Fibroblast of skin of right biceps (primary cell): ENCODE measurements at regions not wholly inside any gene's neighbourhood (a gene's known extent, or its start where the extent isn't known, plus 50 kb on each side); places are given as distances from the start of the nearest gene placed in this dataset.
"Not testable (repeated sequence)": the region's sequence is repeated elsewhere in the genome, so short reads cannot be mapped to it uniquely, and the experiment has no call there.

Source experiments
- DNase-seq: peaks from one replicate; pipeline ENCODE4 v3.0.0-alpha.2; 2013

GRCh38 chr9:36521148-36521547 is 51.5 kb upstream of the MELK start:
- DNase-seq = no peak

GRCh38 chr9:36517131-36517530 is 55.6 kb upstream of the MELK start:
- DNase-seq = no peak

GRCh38 chr9:36504156-36504555 is 68.5 kb upstream of the MELK start:
- DNase-seq = no peak

DNA sequence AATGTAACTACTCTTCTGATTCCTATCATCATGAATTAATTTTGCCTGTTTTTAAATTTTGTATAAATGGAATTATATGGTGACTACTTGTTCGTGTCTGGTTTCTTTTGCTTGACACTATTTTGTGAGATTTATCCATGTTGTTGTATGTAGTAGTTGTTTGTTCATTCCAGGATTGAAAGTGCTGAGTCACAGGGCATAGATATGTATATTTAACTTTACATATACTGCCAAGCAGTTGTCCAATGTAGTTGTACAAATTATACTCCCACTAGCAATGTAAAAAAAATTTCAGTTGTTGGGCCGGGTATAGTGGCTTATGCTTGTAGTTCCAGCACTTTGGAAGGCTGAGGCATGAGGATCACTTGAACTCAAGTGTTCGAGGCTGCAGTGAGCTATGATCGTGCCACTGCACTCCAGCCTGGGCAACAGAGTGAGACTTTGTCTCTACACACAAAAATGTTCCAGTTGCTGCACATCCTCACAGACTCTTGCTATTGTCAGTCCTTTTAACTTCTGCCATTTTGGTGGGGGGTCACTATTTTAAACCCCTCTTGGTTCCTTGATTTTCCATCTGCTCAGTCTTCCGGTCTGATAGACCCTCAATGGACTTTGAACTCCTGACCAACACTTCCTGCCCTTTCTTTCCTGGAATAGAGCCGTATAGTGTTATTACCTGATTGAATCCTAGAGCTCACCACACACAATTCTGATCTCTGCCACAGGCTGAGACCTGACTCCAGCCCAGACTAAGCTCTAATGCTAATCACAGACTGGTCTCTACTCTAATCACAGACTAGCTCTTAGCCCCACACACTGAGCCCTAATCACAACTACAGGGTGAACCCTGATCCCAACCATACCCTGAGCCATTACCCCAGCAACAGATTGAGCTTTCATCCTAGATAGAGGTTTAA is 69.3 kb upstream of the MELK start:
- no peak for DNase-seq

DNA sequence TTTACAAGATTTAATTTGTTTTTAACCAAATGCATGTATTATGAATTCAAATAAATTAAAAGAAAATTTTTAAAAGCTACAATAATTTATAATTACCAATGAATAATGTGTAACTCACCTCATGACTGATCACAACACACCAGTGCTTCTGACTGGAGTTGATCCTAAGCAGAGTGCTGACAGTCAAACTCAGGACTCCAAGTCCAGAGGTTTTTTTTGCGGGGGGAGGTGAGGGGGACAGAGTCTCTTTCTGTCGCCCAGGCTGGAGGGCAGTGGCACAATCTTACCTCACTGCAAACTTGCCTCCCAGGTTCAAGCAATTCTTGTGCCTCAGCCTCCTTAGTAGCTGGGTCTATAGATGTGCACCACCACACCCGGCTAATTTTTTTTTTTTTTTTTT is 71.0 kb upstream of the MELK start:
- DNase-seq = no peak

DNA sequence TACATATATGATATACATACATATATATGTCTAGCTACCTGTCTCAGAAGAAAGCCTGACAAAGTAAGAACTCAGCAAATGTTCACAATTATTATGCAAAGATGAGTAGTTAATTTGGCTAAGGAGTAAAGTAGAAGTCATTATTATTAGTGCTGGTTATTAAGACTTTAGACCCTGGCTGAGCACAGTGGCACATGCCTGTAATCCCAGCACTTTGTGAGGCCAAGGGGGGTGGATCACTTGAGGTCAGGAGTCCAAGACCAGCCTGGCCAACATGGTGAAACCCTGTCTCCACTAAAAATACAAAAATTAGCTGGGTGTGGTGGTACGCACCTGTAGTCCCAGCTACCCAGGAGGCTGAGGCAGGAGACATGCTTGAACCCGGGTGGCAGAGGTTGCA is 71.8 kb upstream of the MELK start:
- DNase-seq = not testable (repeated sequence)

- no peak for DNase-seq
Observed at GRCh38 chr9:36499174-36499890, 73.4 kb upstream of the MELK start.

DNA sequence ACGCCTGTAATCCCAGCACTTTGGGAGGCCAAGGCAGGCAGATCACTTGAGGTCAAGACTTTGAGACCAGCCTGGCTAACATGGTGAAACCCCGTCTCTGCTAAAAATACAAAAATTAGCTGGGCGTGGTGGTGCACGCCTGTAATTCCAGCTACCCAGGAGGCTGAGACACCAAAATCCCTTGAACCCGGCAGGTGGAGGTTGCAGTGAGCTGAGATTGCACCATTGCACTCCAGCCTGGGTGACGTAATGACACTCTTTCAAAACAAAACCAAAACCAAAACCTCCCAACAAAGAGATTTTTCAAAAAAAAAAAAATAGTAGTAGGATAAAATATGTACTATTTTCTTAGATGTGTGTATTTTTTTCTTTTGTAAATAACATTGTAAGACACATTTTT is 79.1 kb upstream of the MELK start:
- not testable (repeated sequence) for DNase-seq

DNA sequence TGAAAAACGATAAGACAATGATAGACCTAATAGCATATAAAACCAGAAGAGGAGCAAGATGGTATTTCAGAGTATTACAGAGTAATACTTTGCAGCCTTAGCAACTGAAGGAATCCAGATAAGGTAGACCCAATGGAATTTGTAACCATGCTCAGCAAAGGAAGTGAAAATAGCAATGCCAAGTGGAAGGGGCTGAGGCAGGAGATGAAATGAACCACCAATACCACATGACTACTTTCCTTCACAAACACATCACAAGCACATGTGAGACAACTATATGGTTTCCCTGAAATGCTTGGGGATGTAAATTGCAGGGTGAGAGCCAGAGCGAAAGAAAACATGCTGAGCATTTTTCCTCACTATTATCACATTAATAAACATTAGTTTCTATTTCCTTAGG is 79.8 kb upstream of the MELK start:
- DNase-seq = no peak

GRCh38 chr9:36489453-36489852 is 83.2 kb upstream of the MELK start:
- DNase-seq = no peak

DNA sequence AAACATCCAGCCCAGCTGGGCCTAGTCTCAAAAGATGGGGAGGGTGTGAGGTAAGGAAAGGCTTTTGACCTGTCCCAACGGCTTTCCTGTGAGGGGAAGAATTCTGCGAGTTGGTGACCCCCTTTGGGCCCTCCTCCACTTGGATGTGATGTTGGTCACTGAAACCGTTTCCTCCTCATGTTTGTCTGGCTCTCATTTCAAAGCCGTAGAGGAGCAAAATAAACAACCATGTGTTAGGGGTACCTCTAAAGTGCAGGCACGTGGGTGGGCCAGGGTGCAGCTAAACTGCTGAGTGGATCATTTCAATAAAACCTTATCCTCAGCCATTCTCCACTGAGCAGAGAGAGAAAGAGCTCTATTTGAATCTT is 84.3 kb upstream of the MELK start:
- DNase-seq = no peak

DNA sequence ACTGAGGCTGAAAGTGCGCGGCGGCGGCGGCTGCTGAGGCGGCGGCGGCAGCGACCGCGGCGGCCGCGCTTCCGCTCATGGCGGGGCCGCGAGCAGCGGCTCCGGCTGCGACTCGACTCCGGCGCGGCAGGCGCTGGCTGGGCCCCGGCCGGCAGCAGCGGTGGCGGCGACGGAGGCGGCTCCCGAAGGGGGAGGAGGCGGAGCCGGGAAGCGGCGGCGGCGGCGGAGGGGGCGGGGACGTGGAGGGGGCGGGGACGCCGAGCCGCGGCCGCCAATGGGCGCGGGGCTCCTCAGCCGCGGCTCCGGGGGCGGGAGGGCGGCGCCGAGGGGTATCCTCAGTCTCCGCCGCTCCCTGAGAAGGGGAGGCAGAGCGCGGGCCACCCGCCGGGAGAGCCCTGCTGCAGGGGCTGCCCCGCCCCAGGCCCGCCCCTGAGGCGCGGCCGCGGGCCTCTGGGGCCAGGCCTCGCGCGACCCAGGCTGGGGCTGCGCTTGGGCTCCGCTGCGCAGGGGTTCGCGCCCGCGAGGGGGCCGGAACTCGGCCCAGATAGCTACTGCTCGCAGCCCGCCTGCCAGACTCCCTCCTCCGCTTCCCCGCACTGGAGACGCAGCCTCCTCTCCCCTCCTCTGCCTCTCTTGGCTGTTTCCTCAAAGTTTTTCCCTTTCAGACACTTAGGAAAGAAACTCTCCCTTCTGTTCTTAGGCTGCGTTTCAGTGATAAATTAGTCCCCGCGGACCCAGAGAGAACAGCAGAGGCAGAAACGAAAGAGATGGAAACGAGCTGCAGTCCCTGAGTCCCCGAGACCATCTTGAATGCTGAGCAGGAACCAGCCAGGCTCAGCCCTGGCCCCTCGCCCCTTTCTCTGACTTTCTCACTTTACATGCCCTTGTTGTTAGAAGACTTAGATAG is 85.0 kb upstream of the MELK start:
- DNase-seq = peak; percentile 96

- peak; percentile 24 for DNase-seq
Observed at GRCh38 chr9:36486933-36487481, 85.7 kb upstream of the MELK start.

GRCh38 chr9:36486329-36486932 is 86.3 kb upstream of the MELK start:
- DNase-seq = peak; percentile 26

DNA sequence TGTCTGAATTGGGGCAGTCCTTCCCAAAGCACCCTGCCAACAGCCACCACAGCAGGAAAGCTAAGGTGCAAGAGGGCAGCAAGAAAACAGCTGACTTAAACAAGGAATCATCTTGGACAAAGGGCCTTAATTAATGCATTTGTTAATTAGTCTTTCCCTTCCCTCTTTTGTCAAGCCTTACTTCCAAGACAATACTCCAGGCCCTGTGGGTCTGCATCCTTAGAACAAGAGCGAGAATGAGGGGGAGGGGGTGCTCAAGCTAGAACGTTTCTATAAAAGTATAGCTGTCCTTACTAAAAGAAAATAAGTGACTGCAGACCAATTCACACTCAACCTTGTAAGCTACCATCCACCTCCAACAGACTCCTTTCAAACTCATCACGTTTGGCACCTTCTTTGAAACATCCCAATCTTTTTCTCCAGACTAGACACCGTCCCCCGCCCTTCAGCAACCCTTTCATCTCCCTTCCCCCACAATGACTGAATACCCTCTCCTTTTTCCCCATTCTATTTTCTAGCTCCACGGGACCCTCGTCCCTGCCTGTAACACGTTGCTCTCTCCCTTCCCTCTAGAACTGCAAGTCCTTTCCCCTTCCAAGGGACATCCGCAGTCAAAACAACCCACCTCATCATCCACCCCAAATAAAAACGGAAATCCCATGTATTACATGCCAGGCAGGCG is 85.7 kb upstream of the RNF38 start:
- DNase-seq = no peak

- DNase-seq = no peak
Observed at GRCh38 chr9:36484124-36484523, 84.1 kb upstream of the RNF38 start.

DNA sequence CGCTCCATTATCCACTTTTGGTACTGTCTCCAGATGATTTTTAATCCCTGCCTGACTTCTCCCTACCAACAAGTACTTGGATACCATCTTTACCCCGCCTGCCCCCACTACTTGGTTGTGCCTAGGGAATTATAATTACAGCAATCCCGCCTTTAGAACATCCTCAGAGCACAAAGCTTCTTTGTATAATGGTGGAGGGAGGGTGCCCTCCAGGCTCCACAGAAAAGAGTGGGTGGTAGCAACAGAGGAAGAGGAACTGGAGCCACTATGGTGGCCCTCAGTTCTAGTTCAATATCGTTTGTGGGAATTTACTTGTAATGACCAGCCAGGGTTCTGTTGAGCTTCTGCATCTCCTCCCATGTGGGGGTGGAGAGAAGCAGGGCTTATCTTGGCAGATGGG is 79.0 kb upstream of the RNF38 start:
- no peak for DNase-seq

- DNase-seq = no peak
Observed at GRCh38 chr9:36471359-36471758, 71.3 kb upstream of the RNF38 start.

GRCh38 chr9:36470643-36471290 is 70.7 kb upstream of the RNF38 start:
- peak; percentile 38 for DNase-seq

- no peak for DNase-seq
Observed at GRCh38 chr9:36463467-36463866, 63.4 kb upstream of the RNF38 start.

- no peak for DNase-seq
Observed at GRCh38 chr9:36462245-36462644, 62.2 kb upstream of the RNF38 start.
